Heart right ventricle (tissue), 16 donors: ENCODE measurements at regions not wholly inside any gene's neighbourhood (a gene's known extent, or its start where the extent isn't known, plus 50 kb on each side); places are given as distances from the start of the nearest gene placed in this dataset.
"Not testable (repeated sequence)": the region's sequence is repeated elsewhere in the genome, so short reads cannot be mapped to it uniquely, and the experiment has no call there.

Source experiments
- ATAC-seq, 8 donors: fragments of 200-7000 bp; cut with Tn5 transposase; one replicate each; pipeline ENCODE4 v1.9.1; 2020; ENCODE audit warnings: mild to moderate bottlenecking in 8 of 8, moderate library complexity in 8 of 8, moderate number of reproducible peaks in 1 of 8
- DNase-seq, 2 donors: peaks; one replicate each; pipeline ENCODE4 v3.0.0-alpha.2; 2020
- H3K27ac ChIP-seq, 10 donors: fragments of 200-600 bp; sonication (generic) in 2 of 10; one replicate each; pipeline versions ENCODE4 v1.5.0 to v1.8.0; 2020 to 2022; ENCODE audit warnings: mild to moderate bottlenecking in 3 of 10
- H3K27me3 ChIP-seq, 7 donors: fragments of 200-600 bp; one replicate each; pipeline ENCODE4 v1.8.0; 2021 to 2022; ENCODE audit warnings: mild to moderate bottlenecking in 2 of 7
- H3K36me3 ChIP-seq, 9 donors: fragments of 200-600 bp; sonication (generic) in 1 of 9; one replicate each; pipeline versions ENCODE4 v1.5.0 to v1.8.0; 2020 to 2022; ENCODE audit warnings: mild to moderate bottlenecking in 2 of 9
- H3K4me1 ChIP-seq, 9 donors: fragments of 200-600 bp; sonication (generic) in 1 of 9; one replicate each; pipeline versions ENCODE4 v1.5.0 to v1.8.0; 2020 to 2022; ENCODE audit warnings: mild to moderate bottlenecking in 4 of 9
- H3K4me3 ChIP-seq, 10 donors: fragments of 200-600 bp; sonication (generic) in 2 of 10; one replicate each; pipeline versions ENCODE4 v1.5.0 to v1.8.0; 2020 to 2022; ENCODE audit warnings: mild to moderate bottlenecking in 7 of 10, moderate library complexity in 2 of 10
- H3K9me3 ChIP-seq, 11 donors: fragments of 200-600 bp in 10 of 11; sonication (generic) in 2 of 11; one replicate each; pipeline versions ENCODE4 v1.5.0 to v1.8.0; 2013 to 2022; ENCODE audit warnings: mild to moderate bottlenecking in 2 of 11, control low read depth in 1 of 11, moderate library complexity in 1 of 11
- WGBS, 2 donors: extraction: QIAGEN DNeasy Blood & Tissue Kit; methylation state at CpG; one replicate each; pipeline ENCODE4 v1.1.7; 2013; ENCODE audit warnings: inconsistent platforms in 1 of 2; 5-methylcytosine and 5-hydroxymethylcytosine counted together
- intact Hi-C, 10 donors: fragments of 100-400 bp; cut with DNase I; formaldehyde crosslinking; loops; one replicate each; pipeline versions ENCODE4 v1.11.1 to v1.14.2; 2022
- donor health status: Arrhythmogenic right ventricular cardiomyopathy.
- donor health status: ischemic (EF 13 %, LVEDD 7.1; RV severe dilation, severe dysfunction).
- donor health status: healthy with polysubstance abuse.
- donor health status: DM: no; HTN: yes; CAD: no.
- donor health status: DM: no; HTN: no; CAD: no.
- donor health status: ischemic (EF 25% LVEDD 6.9; RV normal size, moderate dysfunction).
- donor health status: ischemic (EF 25% LVEDD 5.7; RV mildly dilated, moderate dysfunction).
- donor health status: healthy.
- donor health status: DM: yes; HTN: yes; CAD: no.
- donor health status: Ischemic cardiomyopathy.
- donor health status: ischemic (EF 35%, LVEDD 5.7; RV mildly dilated, moderate dysfunction).
- donor health status: nonischemic (EF 11% LVEDD 7.7; RV severe dilation, severe dysfunction).
- donor health status: DM: yes; HTN: yes; CAD: no.
- donor health status: PGD.
- donor health status: ischemic (EF 29% LVEDD 5.4; RV normal size, mild dysfunction).
- donor health status: nonischemic (EF 23%, LVEDD 6.1; RV moderate dilation, normal function).

DNA sequence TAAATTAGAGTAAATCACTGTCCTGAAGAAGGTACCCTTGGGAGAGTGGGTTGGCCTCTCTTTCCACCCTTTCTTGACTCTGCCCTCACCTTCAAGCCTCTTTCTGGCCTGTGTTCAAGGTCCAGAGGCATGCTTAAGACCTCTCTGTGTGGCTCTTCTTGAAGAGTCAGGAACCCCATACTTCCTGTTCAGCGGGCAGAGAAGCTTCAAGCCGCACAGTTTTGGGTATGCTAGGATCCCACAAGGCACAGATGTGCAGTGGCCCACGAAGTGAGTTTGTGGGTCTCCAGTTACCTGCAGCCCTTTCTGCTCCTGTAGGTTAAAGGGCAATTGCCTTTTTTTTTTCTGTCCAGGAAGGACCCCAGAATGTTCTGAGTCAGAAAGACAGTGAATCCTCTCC lies 113.7 kb downstream of the PPIAL4A start:
- H3K4me3 ChIP-seq, DNase-seq, H3K4me1 ChIP-seq, H3K27ac ChIP-seq, ATAC-seq, H3K36me3 ChIP-seq, H3K9me3 ChIP-seq, intact Hi-C loops: not testable (repeated sequence)
- 57% methylated on average over 1 of the region's 3 CpGs; no CpG with 5 or more reads in 1 of the 2 donors for WGBS, 2 donors
- H3K27me3 ChIP-seq: peaks cover 0 to 25% (median 16%) of the 10 kb centered on the region in 7 donors

- H3K36me3 ChIP-seq, intact Hi-C loops, H3K4me1 ChIP-seq, ATAC-seq, H3K4me3 ChIP-seq, H3K27ac ChIP-seq, DNase-seq, H3K9me3 ChIP-seq: not testable (repeated sequence)
- H3K27me3 ChIP-seq: peaks cover 0 to 41% (median 29%) of the 10 kb centered on the region in 7 donors
- WGBS, 2 donors: 13 to 18% methylated on average over 18 to 21 of the region's 21 CpGs
Observed at GRCh38 chr1:121006826-121007225, 117.3 kb downstream of the PPIAL4A start.

DNA sequence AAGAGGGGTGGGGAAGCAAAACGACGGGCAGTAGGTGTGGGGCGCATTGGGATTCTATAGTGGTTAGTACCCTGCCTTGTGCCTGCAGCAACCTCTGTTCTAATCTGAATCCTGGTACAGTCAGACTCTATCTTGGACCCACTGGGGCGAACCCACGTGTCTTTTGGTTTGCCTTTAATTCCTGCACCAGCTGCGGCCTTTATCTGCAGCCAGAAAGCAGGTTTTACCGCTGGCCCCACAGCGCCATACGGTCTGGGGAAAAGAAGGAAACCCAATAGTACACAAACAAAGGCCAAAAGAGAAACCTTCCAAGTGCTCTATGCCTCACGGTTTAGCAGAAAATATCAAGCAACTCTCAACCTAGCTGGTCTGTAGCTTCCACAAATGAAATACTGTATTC lies 118.2 kb downstream of the PPIAL4A start:
- H3K27ac ChIP-seq, H3K9me3 ChIP-seq, ATAC-seq, DNase-seq, H3K36me3 ChIP-seq, intact Hi-C loops, H3K4me1 ChIP-seq: not testable (repeated sequence)
- Histone ChIP-seq H3K4me3 (peak overlapping the region in 1 of 10 donors; percentile 10), H3K27me3 (peaks cover 0 to 41% (median 29%) of the 10 kb centered on the region in 7 donors)
- 14 to 19% methylated on average over 7 of the region's 10 CpGs for WGBS, 2 donors

DNA sequence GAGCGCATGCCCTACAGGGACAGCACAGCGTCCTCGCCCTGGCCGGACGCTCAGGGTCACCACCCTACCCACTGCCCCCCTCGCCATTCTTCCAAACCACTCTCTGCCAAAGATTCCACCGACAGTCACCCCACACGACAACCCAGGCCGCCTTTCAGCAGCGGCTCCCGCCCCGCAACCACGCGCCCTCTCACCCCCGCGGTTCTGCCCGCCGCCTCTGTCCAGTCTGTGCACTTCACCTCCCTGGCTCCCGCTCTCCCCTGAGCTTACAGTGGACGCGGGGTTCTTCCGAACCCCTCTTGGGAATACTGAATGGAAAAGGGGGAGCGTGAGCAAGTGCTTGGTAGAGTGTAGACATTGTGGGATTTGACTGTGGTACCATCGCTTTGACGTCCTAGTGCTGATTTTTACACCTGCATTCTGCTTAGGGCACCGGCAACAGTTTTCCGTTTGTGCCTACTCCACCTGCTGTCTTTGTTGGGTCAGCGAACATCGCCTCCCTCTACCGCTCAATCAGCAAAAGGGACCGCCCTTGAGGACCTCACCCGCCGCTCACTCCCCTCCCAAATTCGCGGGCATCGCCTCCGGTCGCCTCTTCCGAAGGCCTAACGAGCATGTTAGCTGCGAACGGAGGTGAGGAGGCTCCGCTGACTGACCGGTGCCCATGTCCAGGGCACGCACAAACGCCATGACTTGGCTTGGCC lies 119.1 kb downstream of the PPIAL4A start:
- H3K4me1 ChIP-seq, intact Hi-C loops, H3K27ac ChIP-seq, ATAC-seq, DNase-seq, H3K36me3 ChIP-seq, H3K9me3 ChIP-seq: not testable (repeated sequence)
- Histone ChIP-seq H3K27me3 (peaks cover 0 to 41% (median 29%) of the 10 kb centered on the region in 7 donors), H3K4me3 (peak overlapping the region in 3 of 10 donors; percentile 14 to 34 (median 29))
- 3 to 5% methylated on average over 33 to 43 of the region's 46 CpGs for WGBS, 2 donors

DNA sequence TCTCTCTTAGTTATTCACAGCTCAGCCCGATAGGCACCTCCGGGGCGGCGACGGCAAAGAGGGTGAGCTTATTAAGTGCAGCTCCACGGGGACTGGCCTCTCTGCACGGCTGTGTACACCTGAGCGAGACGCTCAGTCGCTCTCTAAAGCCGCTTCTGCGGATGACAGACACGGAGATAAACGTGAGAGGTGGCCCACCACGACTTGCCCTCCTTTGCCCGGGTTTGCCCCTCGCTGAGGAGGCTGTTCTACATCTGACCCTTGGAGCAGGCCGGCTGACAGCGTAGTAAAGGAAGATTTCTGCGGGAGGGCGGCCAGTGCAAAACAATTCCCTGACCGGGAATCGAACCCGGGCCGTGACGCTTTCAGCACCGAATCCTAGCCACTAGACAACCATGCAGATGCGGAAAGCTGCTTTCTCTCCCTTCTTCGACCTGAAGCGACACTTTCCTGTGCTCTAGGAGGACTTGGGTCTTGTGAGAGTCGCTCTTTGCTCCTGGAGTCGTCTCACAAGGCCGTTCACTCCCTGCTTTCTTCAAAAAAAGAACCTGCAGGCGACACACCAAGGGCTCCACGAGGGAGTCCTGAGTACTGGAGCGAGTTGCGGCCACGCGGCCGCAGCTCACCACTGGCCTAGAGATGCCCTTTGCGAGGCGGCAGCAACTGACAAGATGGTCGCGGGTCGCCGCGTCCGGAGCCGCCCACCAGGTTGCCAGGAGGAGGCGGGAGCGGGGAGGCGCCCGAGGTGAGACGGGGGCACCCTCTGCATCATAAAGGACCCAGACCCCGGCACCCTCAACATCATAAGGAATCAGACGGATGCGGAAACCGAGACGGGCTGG lies 119.9 kb downstream of the PPIAL4A start:
- Histone ChIP-seq H3K4me3 (peak overlapping the region in 3 of 10 donors; percentile 14 to 34 (median 29)), H3K27me3 (peaks cover 0 to 41% (median 29%) of the 10 kb centered on the region in 7 donors)
- H3K36me3 ChIP-seq, H3K9me3 ChIP-seq, H3K27ac ChIP-seq, intact Hi-C loops, H3K4me1 ChIP-seq, DNase-seq: not testable (repeated sequence)
- ATAC-seq: peak in 1 of 8 donors; percentile 25
- WGBS, 2 donors: 3 to 4% methylated on average over 32 to 51 of the region's 59 CpGs

DNA sequence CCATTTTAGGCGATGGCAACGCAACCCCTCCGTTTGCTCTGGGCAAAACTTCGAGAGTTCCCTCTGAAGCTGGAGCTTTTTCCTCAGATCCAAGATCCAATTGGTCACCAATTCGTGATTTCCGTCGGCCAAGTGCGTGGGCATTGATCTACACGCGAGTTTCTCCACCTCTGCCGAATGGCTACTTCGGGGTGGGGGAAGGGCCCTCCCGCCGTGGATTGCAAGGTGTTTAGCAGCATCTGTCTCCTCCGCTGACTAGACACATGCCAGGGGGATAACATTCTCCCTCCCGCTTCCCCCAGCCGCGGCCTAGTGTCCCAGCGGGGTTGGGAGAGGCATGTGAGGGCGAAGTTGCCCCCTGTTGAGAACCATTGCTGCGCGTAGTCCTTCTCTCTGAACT lies 120.6 kb downstream of the PPIAL4A start:
- H3K27me3 ChIP-seq: peaks cover 0 to 39% (median 29%) of the 10 kb centered on the region in 7 donors
- H3K27ac ChIP-seq, H3K4me1 ChIP-seq, H3K9me3 ChIP-seq, ATAC-seq, H3K36me3 ChIP-seq, H3K4me3 ChIP-seq, DNase-seq, intact Hi-C loops: not testable (repeated sequence)
- WGBS, 2 donors: 5 to 20% methylated on average over 1 to 7 of the region's 22 CpGs

DNA sequence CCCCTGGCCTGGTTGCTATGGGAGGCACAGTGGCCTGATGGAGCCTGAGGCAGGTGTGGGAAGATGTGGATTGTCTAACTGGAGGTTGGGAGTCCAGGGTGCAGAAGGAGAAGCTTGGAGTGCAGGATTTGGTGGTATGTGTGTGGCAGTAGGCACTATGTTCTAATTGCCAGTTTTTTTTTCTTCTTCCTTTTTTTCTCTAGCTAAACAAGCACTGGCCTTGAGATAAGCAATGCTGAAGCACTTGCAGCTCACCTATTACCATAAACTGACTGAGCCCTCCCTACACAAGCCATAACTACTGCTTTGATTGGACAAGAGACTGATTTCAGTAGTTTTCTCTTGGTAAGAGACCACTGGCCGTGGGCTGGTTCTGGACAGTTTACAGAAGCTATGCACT lies 123.6 kb downstream of the PPIAL4A start:
- H3K27ac ChIP-seq, H3K4me3 ChIP-seq, DNase-seq, H3K9me3 ChIP-seq, intact Hi-C loops, H3K4me1 ChIP-seq, ATAC-seq, H3K36me3 ChIP-seq: not testable (repeated sequence)
- WGBS, 2 donors: 66 to 70% methylated on average over 1 of the region's 1 CpG
- peaks cover 0 to 21% (median 13%) of the 10 kb centered on the region in 7 donors for H3K27me3 ChIP-seq

- H3K4me1 ChIP-seq, H3K36me3 ChIP-seq, H3K27ac ChIP-seq, H3K27me3 ChIP-seq, H3K4me3 ChIP-seq, intact Hi-C loops, DNase-seq, H3K9me3 ChIP-seq: not testable (repeated sequence)
- WGBS, 2 donors: 23 to 53% methylated on average over 19 of the region's 32 CpGs
- peak in 2 of 8 donors; percentile 22 to 84 for ATAC-seq
Observed at GRCh38 chr1:121016182-121017028, 126.8 kb downstream of the PPIAL4A start.
